Thyroid gland (tissue), 4 donors: ENCODE measurements at regions not wholly inside any gene's neighbourhood (a gene's known extent, or its start where the extent isn't known, plus 50 kb on each side); places are given as distances from the start of the nearest gene placed in this dataset.

Experiments
- CTCF ChIP-seq, 6 experiments: fragments of 200-600 bp in 3 of 6; fragments of 450-650 bp in 3 of 6; sonication (generic) in 3 of 6; IDR thresholded peaks; one replicate each; pipeline ENCODE4 v1.5.1; 2016 to 2019; ENCODE audit warnings: antibody characterized with exemption in 6 of 6, mild to moderate bottlenecking in 2 of 6, inconsistent platforms in 1 of 6, moderate library complexity in 1 of 6
- POLR2A ChIP-seq, 2 donors: fragments of 450-650 bp; IDR thresholded peaks; one replicate each; pipeline ENCODE4 v1.6.1; 2017; ENCODE audit warnings: antibody characterized with exemption in 2 of 2, mild to moderate bottlenecking in 2 of 2, moderate library complexity in 1 of 2

- TF ChIP-seq CTCF (IDR thresholded peaks at IDR 0.05) = no peak
- TF ChIP-seq POLR2A (IDR thresholded peaks at IDR 0.05) = no peak
Measured at GRCh38 chr2:151118269-151118668, 143.4 kb downstream of the RBM43 start.
